HepG2 (cell line): ENCODE measurements at regions not wholly inside any gene's neighbourhood (a gene's known extent, or its start where the extent isn't known, plus 50 kb on each side); places are given as distances from the start of the nearest gene placed in this dataset.
A peak's percentile ranks its signal among the peaks of the same experiment; 100 is the strongest.

ENCODE experiments used
- ATAC-seq: fragments of 200-7000 bp; cut with Tn5 transposase; 3 replicates; pipeline ENCODE4 v1.9.1; 2020; ENCODE audit warnings: mild to moderate bottlenecking, moderate library complexity
- BruUV-seq: library from RNA; stranded (reverse); fragments of 400-500 nt; replicated peaks from 2 replicates; lab custom pipeline; 2021; lab: Mats Ljungman, UMichigan
- CTCF ChIA-PET: fragments of 300-600 bp; formaldehyde crosslinking; extraction: SDS; loops from one replicate; lab custom pipeline; 2021; ENCODE audit warnings: low total read pairs, inconsistent platforms, low intra/inter-chr PET ratio; lab: Yijun Ruan, JAX
- POLR2A ChIA-PET: fragments of 350-600 bp; sonication (Branson Sonifier 250); formaldehyde crosslinking; loops from one replicate; lab custom pipeline; 2020; ENCODE audit warnings: antibody characterized with exemption, inconsistent platforms; lab: Yijun Ruan, JAX
- DNase-seq: peaks from one replicate; pipeline ENCODE4 v3.0.0-alpha.2; 2015; ENCODE audit warnings: low spot score
- FAIRE-seq: peaks from 3 replicates; lab custom pipeline; 2011; peaks lifted over from hg19 to GRCh38; lab: Jason Lieb, UNC
- H2AFZ ChIP-seq: one replicate; pipeline ENCODE4 v1.6.1; 2011; ENCODE audit warnings: low read length, inconsistent platforms
- H3K27ac ChIP-seq: fragments of 300-600 bp; 3 replicates; pipeline ENCODE4 v1.8.0; 2011; ENCODE audit warnings: mixed run types, mild to moderate bottlenecking, mixed read lengths, low read length, inconsistent platforms; ENCODE audit not compliant: insufficient read depth; ENCODE audit errors: extremely low read length
- H3K27me3 ChIP-seq, 2 experiments: fragments of 200-600 bp in 1 of 2; 2 replicates in 1 of 2; 3 replicates in 1 of 2; pipeline versions ENCODE4 v1.6.0 to v1.8.0; 2011; ENCODE audit warnings: low read length in 2 of 2, mild to moderate bottlenecking in 2 of 2, moderate library complexity in 2 of 2, inconsistent platforms in 1 of 2; ENCODE audit not compliant: insufficient read depth in 2 of 2, control insufficient read depth in 1 of 2
- H3K36me3 ChIP-seq, 2 experiments: fragments of 200-600 bp in 1 of 2; replicated peaks in 1 of 2; 2 replicates in 1 of 2; 3 replicates in 1 of 2; pipeline versions ENCODE4 v1.5.1 to v1.8.0; 2011; ENCODE audit warnings: low read length in 2 of 2, inconsistent platforms in 1 of 2; ENCODE audit not compliant: insufficient read depth in 2 of 2, control insufficient read depth in 1 of 2
- H3K4me1 ChIP-seq: 2 replicates; pipeline ENCODE4 v1.5.1; 2012; ENCODE audit warnings: low read length, inconsistent platforms; ENCODE audit not compliant: insufficient read depth
- H3K4me2 ChIP-seq: 2 replicates; pipeline ENCODE4 v1.6.0; 2011; ENCODE audit warnings: low read depth, low read length, inconsistent platforms
- H3K4me3 ChIP-seq, 3 experiments: fragments of 200-600 bp in 1 of 3; sonication (generic), shearing (Covaris generic) in 1 of 3; replicated peaks in 1 of 3; 2 replicates each; pipeline ENCODE4 v1.5.1; 2011 to 2016; ENCODE audit warnings: low read length in 3 of 3, inconsistent platforms in 2 of 3, low read depth in 2 of 3, mild to moderate bottlenecking in 2 of 3, control low read depth in 1 of 3, mixed read lengths in 1 of 3; ENCODE audit not compliant: insufficient read depth in 1 of 3
- H3K79me2 ChIP-seq: one replicate; pipeline ENCODE4 v1.6.1; 2011; ENCODE audit warnings: low read length, inconsistent platforms; ENCODE audit not compliant: insufficient read depth
- H3K9ac ChIP-seq: 2 replicates; pipeline ENCODE4 v1.6.0; 2011; ENCODE audit warnings: mild to moderate bottlenecking, low read depth, low read length, inconsistent platforms; ENCODE audit not compliant: insufficient read depth
- H3K9me3 ChIP-seq: 2 replicates; pipeline ENCODE4 v1.5.1; 2012; ENCODE audit warnings: mild to moderate bottlenecking, low read length
- H4K20me1 ChIP-seq: 2 replicates; pipeline ENCODE4 v1.6.0; 2011; ENCODE audit warnings: inconsistent platforms, mild to moderate bottlenecking, low read length, moderate library complexity; ENCODE audit not compliant: insufficient read depth
- ARHGAP35 ChIP-seq: sonication (generic); formaldehyde crosslinking; IDR thresholded peaks from 2 replicates; pipeline ENCODE4 v1.9.0; 2022; ENCODE audit warnings: mild to moderate bottlenecking, inconsistent platforms, moderate library complexity, missing genetic modification reagents, borderline replicate concordance
- HMG20A ChIP-seq: IDR thresholded peaks from 2 replicates; pipeline ENCODE4 v1.6.1; 2016; ENCODE audit warnings: borderline replicate concordance
- IKZF4 ChIP-seq: sonication (generic); formaldehyde crosslinking; IDR thresholded peaks from 2 replicates; pipeline ENCODE4 v1.5.1; 2020; ENCODE audit warnings: borderline replicate concordance, mild to moderate bottlenecking, low read depth, missing genetic modification reagents; ENCODE audit errors: not compliant biosample characterization
- MAFF ChIP-seq: IDR thresholded peaks from 2 replicates; pipeline ENCODE4 v1.6.1; 2011; ENCODE audit warnings: low read depth, low read length, improper control_type of control experiment
- MAFK ChIP-seq, 2 experiments: IDR thresholded peaks in 1 of 2; conservative IDR thresholded peaks in 1 of 2; 2 replicates each; pipeline ENCODE4 v1.6.1; 2011; ENCODE audit warnings: improper control_type of control experiment in 2 of 2, low read length in 2 of 2
- MED1 ChIP-seq: sonication (generic); formaldehyde crosslinking; IDR thresholded peaks from 2 replicates; pipeline ENCODE4 v1.4.0; 2020; ENCODE audit warnings: missing genetic modification reagents
- WIZ ChIP-seq: sonication (generic); formaldehyde crosslinking; IDR thresholded peaks from 2 replicates; pipeline ENCODE4 v1.5.1; 2020; ENCODE audit warnings: mild to moderate bottlenecking, missing genetic modification reagents
- ZNF615 ChIP-seq: sonication (generic); formaldehyde crosslinking; IDR thresholded peaks from 2 replicates; pipeline ENCODE4 v1.5.0; 2020; ENCODE audit warnings: mild to moderate bottlenecking, missing genetic modification reagents, borderline replicate concordance
- ZNF816 ChIP-seq: sonication (generic); formaldehyde crosslinking; IDR thresholded peaks from 2 replicates; pipeline ENCODE4 v1.8.0; 2022; ENCODE audit warnings: missing genetic modification reagents, mild to moderate bottlenecking, borderline replicate concordance
- WGBS: methylation state at CpG from one replicate; pipeline ENCODE4 v1.1.6; 2017; ENCODE audit warnings: low lambda C conversion rate; 5-methylcytosine and 5-hydroxymethylcytosine counted together
- in situ Hi-C: cut with HindIII; loops from 2 replicates; pipeline ENCODE4 v1.10.0; 2017; ENCODE audit warnings: low pct_unique_long_range_greater_than_20kb; ENCODE audit not compliant: extremely low pct_ligation_motif_present
- intact Hi-C: fragments of 100-400 bp; cut with micrococcal nuclease; formaldehyde crosslinking; loops from one replicate; pipeline ENCODE4 v1.10.0; 2022; ENCODE audit not compliant: unreplicated experiment
- TF ChIP-seq, protein P1 (sequence below): sonication (generic); formaldehyde crosslinking; IDR thresholded peaks from 2 replicates; pipeline ENCODE4 v1.9.0; 2022; ENCODE audit warnings: low read depth, missing genetic modification reagents
- TF ChIP-seq, protein P2 (sequence below): sonication (generic); formaldehyde crosslinking; IDR thresholded peaks from 2 replicates; pipeline ENCODE4 v1.9.0; 2021; ENCODE audit warnings: missing genetic modification reagents, mild to moderate bottlenecking, borderline replicate concordance
- TF ChIP-seq, protein P3 (sequence below): sonication (generic); formaldehyde crosslinking; IDR thresholded peaks from 2 replicates; pipeline ENCODE4 v1.4.0; 2020; ENCODE audit warnings: missing genetic modification reagents, borderline replicate concordance

DNA sequence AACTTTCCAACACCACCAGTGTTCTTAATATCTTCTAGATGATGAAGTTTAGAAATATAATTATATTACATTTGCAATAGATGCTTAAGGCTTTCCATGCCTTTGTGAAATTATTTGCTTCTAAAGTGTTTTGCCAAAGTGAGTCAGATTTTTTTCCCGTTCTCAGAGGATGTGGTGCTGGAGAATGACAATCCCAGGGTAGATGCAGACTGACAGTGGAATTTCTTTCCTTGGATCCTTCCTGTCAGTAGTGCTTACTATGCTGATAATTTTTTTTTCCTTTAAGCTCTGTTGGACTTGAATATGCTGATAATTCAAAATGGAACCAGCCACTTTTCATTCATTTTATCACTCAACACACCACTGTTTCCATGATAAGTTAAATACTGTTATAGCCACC, 59.9 kb upstream of the SOX4 start:
- H2AFZ ChIP-seq, result no peak overlapping the region
- no peak overlapping the region for H3K27ac ChIP-seq
- H3K36me3 ChIP-seq, result no peaks in the 10 kb centered on the region
- H3K4me2 ChIP-seq, result no peak overlapping the region
- FAIRE-seq, result no peak
- CTCF ChIA-PET, result no interaction called here
- TF ChIP-seq MAFK (conservative IDR thresholded peaks at IDR 0.05 in 1 of 2, IDR thresholded peaks at IDR 0.05 in 1 of 2; ENCODE audit: low read length in 2 of 2) (peak; percentile 27 to 42; a peak in 2 of 4 replicates), MAFF (peak; percentile 42), ARHGAP35 (CRISPR knock-in tag) (no peak)
- no peaks in the 10 kb centered on the region for H3K79me2 ChIP-seq
- WGBS, result 0% methylated on average over 1 of the region's 1 CpG
- no peak overlapping the region for H3K4me3 ChIP-seq
- POLR2A ChIA-PET, result no interaction called here
- no TSS peak for BruUV-seq
- intact Hi-C loops (no loop called here), in situ Hi-C loops (no loop called here)
- peaks cover 8% of the 10 kb centered on the region for H3K4me1 ChIP-seq
- ATAC-seq, result no peak
- H3K9me3 ChIP-seq, result no peaks in the 10 kb centered on the region
- H4K20me1 ChIP-seq, result no peaks in the 10 kb centered on the region
- DNase-seq, result no peak
- no peaks in the 10 kb centered on the region for H3K27me3 ChIP-seq
- no peak overlapping the region for H3K9ac ChIP-seq

DNA sequence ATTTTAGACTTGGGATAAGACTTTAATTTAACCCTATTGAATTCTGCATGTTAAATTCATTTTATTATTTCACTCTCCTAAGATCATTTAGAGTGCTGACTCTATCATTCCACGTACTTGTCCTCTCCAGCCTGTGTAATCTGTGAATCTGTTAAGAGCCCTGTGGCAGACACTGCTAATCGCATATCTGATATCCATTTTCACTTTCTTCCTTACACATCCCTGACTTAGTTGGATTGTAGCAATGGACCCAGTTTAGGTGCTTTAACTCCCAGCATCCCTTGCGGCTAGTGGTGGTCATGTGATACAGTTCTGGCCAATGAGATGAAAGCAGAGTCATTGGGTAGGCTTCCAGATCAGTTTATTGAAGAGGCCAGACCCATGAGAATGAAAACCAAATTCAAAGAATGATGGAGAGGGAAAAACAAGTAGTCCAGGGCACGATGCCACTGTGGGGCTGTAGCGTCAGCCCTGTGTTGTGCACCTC, 57.2 kb upstream of the SOX4 start:
- WGBS, result 81% methylated on average over 5 of the region's 5 CpGs
- H3K27me3 ChIP-seq, result no peaks in the 10 kb centered on the region; a peak in 1 of 5 replicates
- no peak overlapping the region for H2AFZ ChIP-seq
- no peak for FAIRE-seq
- H3K9me3 ChIP-seq, result no peaks in the 10 kb centered on the region
- no peaks in the 10 kb centered on the region for H3K79me2 ChIP-seq
- H3K4me2 ChIP-seq, result no peak overlapping the region
- CTCF ChIA-PET, result no interaction called here
- no TSS peak for BruUV-seq
- ATAC-seq, result no peak
- no peak overlapping the region for H3K4me3 ChIP-seq
- no peaks in the 10 kb centered on the region for H4K20me1 ChIP-seq
- H3K36me3 ChIP-seq, result no peaks in the 10 kb centered on the region
- peaks cover 12% of the 10 kb centered on the region for H3K4me1 ChIP-seq
- POLR2A ChIA-PET, result no interaction called here
- no peak overlapping the region for H3K27ac ChIP-seq
- intact Hi-C loops, result no loop called here
- in situ Hi-C loops, result no loop called here
- no peak overlapping the region for H3K9ac ChIP-seq
- no peak for DNase-seq
- TF ChIP-seq WIZ (CRISPR knock-in tag) (no peak), ZNF816 (CRISPR knock-in tag) (no peak), HMG20A (CRISPR knock-in tag) (no peak), IKZF4 (no peak), MED1 (CRISPR knock-in tag) (no peak), ZNF615 (CRISPR knock-in tag) (no peak)
- TF ChIP-seq, protein P1, sequence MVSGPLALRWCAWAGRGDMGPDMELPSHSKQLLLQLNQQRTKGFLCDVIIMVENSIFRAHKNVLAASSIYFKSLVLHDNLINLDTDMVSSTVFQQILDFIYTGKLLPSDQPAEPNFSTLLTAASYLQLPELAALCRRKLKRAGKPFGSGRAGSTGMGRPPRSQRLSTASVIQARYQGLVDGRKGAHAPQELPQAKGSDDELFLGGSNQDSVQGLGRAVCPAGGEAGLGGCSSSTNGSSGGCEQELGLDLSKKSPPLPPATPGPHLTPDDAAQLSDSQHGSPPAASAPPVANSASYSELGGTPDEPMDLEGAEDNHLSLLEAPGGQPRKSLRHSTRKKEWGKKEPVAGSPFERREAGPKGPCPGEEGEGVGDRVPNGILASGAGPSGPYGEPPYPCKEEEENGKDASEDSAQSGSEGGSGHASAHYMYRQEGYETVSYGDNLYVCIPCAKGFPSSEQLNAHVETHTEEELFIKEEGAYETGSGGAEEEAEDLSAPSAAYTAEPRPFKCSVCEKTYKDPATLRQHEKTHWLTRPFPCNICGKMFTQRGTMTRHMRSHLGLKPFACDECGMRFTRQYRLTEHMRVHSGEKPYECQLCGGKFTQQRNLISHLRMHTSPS, result no peak
- TF ChIP-seq, protein P2, sequence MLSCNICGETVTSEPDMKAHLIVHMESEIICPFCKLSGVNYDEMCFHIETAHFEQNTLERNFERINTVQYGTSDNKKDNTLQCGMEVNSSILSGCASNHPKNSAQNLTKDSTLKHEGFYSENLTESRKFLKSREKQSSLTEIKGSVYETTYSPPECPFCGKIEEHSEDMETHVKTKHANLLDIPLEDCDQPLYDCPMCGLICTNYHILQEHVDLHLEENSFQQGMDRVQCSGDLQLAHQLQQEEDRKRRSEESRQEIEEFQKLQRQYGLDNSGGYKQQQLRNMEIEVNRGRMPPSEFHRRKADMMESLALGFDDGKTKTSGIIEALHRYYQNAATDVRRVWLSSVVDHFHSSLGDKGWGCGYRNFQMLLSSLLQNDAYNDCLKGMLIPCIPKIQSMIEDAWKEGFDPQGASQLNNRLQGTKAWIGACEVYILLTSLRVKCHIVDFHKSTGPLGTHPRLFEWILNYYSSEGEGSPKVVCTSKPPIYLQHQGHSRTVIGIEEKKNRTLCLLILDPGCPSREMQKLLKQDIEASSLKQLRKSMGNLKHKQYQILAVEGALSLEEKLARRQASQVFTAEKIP (CRISPR knock-in tag), result no peak
- TF ChIP-seq, protein P3, sequence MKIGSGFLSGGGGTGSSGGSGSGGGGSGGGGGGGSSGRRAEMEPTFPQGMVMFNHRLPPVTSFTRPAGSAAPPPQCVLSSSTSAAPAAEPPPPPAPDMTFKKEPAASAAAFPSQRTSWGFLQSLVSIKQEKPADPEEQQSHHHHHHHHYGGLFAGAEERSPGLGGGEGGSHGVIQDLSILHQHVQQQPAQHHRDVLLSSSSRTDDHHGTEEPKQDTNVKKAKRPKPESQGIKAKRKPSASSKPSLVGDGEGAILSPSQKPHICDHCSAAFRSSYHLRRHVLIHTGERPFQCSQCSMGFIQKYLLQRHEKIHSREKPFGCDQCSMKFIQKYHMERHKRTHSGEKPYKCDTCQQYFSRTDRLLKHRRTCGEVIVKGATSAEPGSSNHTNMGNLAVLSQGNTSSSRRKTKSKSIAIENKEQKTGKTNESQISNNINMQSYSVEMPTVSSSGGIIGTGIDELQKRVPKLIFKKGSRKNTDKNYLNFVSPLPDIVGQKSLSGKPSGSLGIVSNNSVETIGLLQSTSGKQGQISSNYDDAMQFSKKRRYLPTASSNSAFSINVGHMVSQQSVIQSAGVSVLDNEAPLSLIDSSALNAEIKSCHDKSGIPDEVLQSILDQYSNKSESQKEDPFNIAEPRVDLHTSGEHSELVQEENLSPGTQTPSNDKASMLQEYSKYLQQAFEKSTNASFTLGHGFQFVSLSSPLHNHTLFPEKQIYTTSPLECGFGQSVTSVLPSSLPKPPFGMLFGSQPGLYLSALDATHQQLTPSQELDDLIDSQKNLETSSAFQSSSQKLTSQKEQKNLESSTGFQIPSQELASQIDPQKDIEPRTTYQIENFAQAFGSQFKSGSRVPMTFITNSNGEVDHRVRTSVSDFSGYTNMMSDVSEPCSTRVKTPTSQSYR (CRISPR knock-in tag), result no peak
